IMR-90 (cell line): ENCODE measurements at regions not wholly inside any gene's neighbourhood (a gene's known extent, or its start where the extent isn't known, plus 50 kb on each side); places are given as distances from the start of the nearest gene placed in this dataset.

Experiments used
- BHLHE40 ChIP-seq: fragments of 150-350 bp; IDR thresholded peaks from 2 replicates; pipeline ENCODE4 v1.6.1; 2016; ENCODE audit warnings: mild to moderate bottlenecking, low read depth, low read length
- CTCF ChIP-seq: conservative IDR thresholded peaks from 2 replicates; pipeline ENCODE4 v1.5.1; 2012; ENCODE audit warnings: mild to moderate bottlenecking, low read depth, low read length, improper control_type of control experiment
- FOS ChIP-seq: fragments of 150-350 bp; IDR thresholded peaks from 2 replicates; pipeline ENCODE4 v1.6.1; 2016; ENCODE audit warnings: low read depth, low read length
- MAFK ChIP-seq: IDR thresholded peaks from 2 replicates; pipeline ENCODE4 v1.6.1; 2012; ENCODE audit warnings: low read depth, low read length, improper control_type of control experiment
- POLR2A ChIP-seq: IDR thresholded peaks from 2 replicates; pipeline ENCODE4 v1.6.1; 2012; ENCODE audit warnings: mild to moderate bottlenecking, low read depth, low read length
- RAD21 ChIP-seq: IDR thresholded peaks from 2 replicates; pipeline ENCODE4 v1.6.1; 2012; ENCODE audit warnings: low read length, improper control_type of control experiment
- RCOR1 ChIP-seq: IDR thresholded peaks from 2 replicates; pipeline ENCODE4 v1.6.1; 2012; ENCODE audit warnings: mild to moderate bottlenecking, low read length, improper control_type of control experiment; ENCODE audit not compliant: insufficient replicate concordance
- SMC3 ChIP-seq: fragments of 150-350 bp; IDR thresholded peaks from 2 replicates; pipeline ENCODE4 v1.6.1; 2016; ENCODE audit warnings: low read depth, mild to moderate bottlenecking, antibody characterized with exemption, low read length, moderate library complexity
- USF2 ChIP-seq: fragments of 150-350 bp; IDR thresholded peaks from 2 replicates; pipeline ENCODE4 v1.6.1; 2017; ENCODE audit warnings: mild to moderate bottlenecking, antibody characterized with exemption, low read length, low read depth

GRCh38 chr7:155233311-155234157 lies 64.1 kb upstream of the INSIG1 start:
- TF ChIP-seq POLR2A (no peak), USF2 (no peak), CTCF (no peak), SMC3 (no peak), MAFK (no peak), RCOR1 (no peak), RAD21 (no peak), BHLHE40 (no peak), FOS (no peak)
